Bronchial epithelial cell (primary cell): ENCODE measurements at regions not wholly inside any gene's neighbourhood (a gene's known extent, or its start where the extent isn't known, plus 50 kb on each side); places are given as distances from the start of the nearest gene placed in this dataset.
"Not testable (repeated sequence)": the region's sequence is repeated elsewhere in the genome, so short reads cannot be mapped to it uniquely, and the experiment has no call there.

ENCODE experiments used
- DNase-seq: peaks from one replicate; pipeline ENCODE4 v3.0.0-alpha.2; 2010; ENCODE audit warnings: low read depth
- FAIRE-seq: peaks from 2 replicates; lab custom pipeline; 2011; peaks lifted over from hg19 to GRCh38; lab: Jason Lieb, UNC
- H3K27me3 ChIP-seq: 2 replicates; pipeline ENCODE4 v1.5.1; 2011; ENCODE audit warnings: low read length; ENCODE audit not compliant: control insufficient read depth, insufficient read depth
- H3K36me3 ChIP-seq: 2 replicates; pipeline ENCODE4 v1.5.1; 2011; ENCODE audit warnings: low read length; ENCODE audit not compliant: control insufficient read depth, insufficient read depth
- H3K4me3 ChIP-seq: 2 replicates; pipeline ENCODE4 v1.5.1; 2011; ENCODE audit warnings: mild to moderate bottlenecking, low read depth, low read length, control low read depth
- CTCF ChIP-seq: IDR thresholded peaks from 2 replicates; pipeline ENCODE4 v1.5.1; 2011; ENCODE audit warnings: mild to moderate bottlenecking, moderate library complexity, low read length, control low read depth, inconsistent platforms; ENCODE audit not compliant: insufficient read depth, severe bottlenecking

GRCh38 chr21:31420354-31420753 is 76.3 kb upstream of the TIAM1 start:
- Histone ChIP-seq H3K27me3 (no peaks in the 10 kb centered on the region), H3K36me3 (no peaks in the 10 kb centered on the region), H3K4me3 (no peak overlapping the region)
- DNase-seq, result no peak
- TF ChIP-seq CTCF, result no peak
- FAIRE-seq, result no peak

- no peak for TF ChIP-seq CTCF
- no peak for FAIRE-seq
Measured at GRCh38 chr21:31418377-31419001, 74.4 kb upstream of the TIAM1 start.

GRCh38 chr21:31417214-31417613 is 73.2 kb upstream of the TIAM1 start:
- H3K36me3 ChIP-seq, FAIRE-seq, H3K27me3 ChIP-seq, H3K4me3 ChIP-seq, DNase-seq: not testable (repeated sequence)

More at GRCh38 chr21:31418377-31419001, 74.4 kb upstream of the TIAM1 start:
- H3K4me3 ChIP-seq, result no peak overlapping the region
- no peaks in the 10 kb centered on the region for H3K27me3 ChIP-seq
- no peak for DNase-seq
- H3K36me3 ChIP-seq, result no peaks in the 10 kb centered on the region

GRCh38 chr21:31416465-31416864 is 72.4 kb upstream of the TIAM1 start:
- Histone ChIP-seq H3K27me3 (no peaks in the 10 kb centered on the region), H3K4me3 (no peak overlapping the region), H3K36me3 (no peaks in the 10 kb centered on the region)
- TF ChIP-seq CTCF, result no peak
- FAIRE-seq (no peak), DNase-seq (peak; percentile 54)

- H3K36me3 ChIP-seq, result no peaks in the 10 kb centered on the region
- no peaks in the 10 kb centered on the region for H3K27me3 ChIP-seq
- DNase-seq, result no peak
- no peak overlapping the region for H3K4me3 ChIP-seq
- no peak for TF ChIP-seq CTCF
- peak; percentile 28 for FAIRE-seq
Measured at GRCh38 chr21:31414263-31415000, 70.4 kb upstream of the TIAM1 start.

GRCh38 chr21:31413698-31414097 is 69.6 kb upstream of the TIAM1 start:
- no peak for TF ChIP-seq CTCF
- FAIRE-seq (no peak), DNase-seq (no peak)
- Histone ChIP-seq H3K36me3 (no peaks in the 10 kb centered on the region), H3K27me3 (no peaks in the 10 kb centered on the region), H3K4me3 (no peak overlapping the region)
